ENCODE measurements at regions not wholly inside any gene's neighbourhood (a gene's known extent, or its start where the extent isn't known, plus 50 kb on each side); places are given as distances from the start of the nearest gene placed in this dataset.
A peak's percentile ranks its signal among the peaks of the same experiment; 100 is the strongest.
"Not testable (repeated sequence)": the region's sequence is repeated elsewhere in the genome, so short reads cannot be mapped to it uniquely, and the experiment has no call there.

- peaks cover 4% of the 10 kb centered on the region for H3K36me3 ChIP-seq (ENCODE audit: insufficient read depth, insufficient read length, low read length)
- no peak for TF ChIP-seq YY1 (IDR thresholded peaks at IDR 0.05; ENCODE audit: insufficient read depth, insufficient read length)
- TF ChIP-seq SUZ12 (IDR thresholded peaks at IDR 0.05; ENCODE audit: extremely low read depth, insufficient read depth, insufficient read length), result no peak
- TF ChIP-seq ZNF274 (IDR thresholded peaks at IDR 0.05; ENCODE audit: low read depth, low read length), result no peak
- H3K4me1 ChIP-seq (ENCODE audit: insufficient read depth, insufficient read length), result peaks cover 29% of the 10 kb centered on the region
- H3K9me3 ChIP-seq (ENCODE audit: insufficient read depth, low read length), result no peaks in the 10 kb centered on the region
- no peak overlapping the region for H3K4me3 ChIP-seq (ENCODE audit: insufficient read length, low read depth)
- H3K9ac ChIP-seq (ENCODE audit: insufficient read length, low read depth), result no peak overlapping the region
- no peaks in the 10 kb centered on the region for H3K27me3 ChIP-seq (ENCODE audit: insufficient read depth, insufficient read length)
- peak; percentile 52 for DNase-seq (ENCODE audit: low read depth, low spot score)
These were observed 50.4 kb downstream of the KATNIP start for GRCh38 chr16:27600381-27600780.

- Histone ChIP-seq H3K9ac (ENCODE audit: insufficient read length, low read depth) (no peak overlapping the region), H3K27me3 (ENCODE audit: insufficient read depth, insufficient read length) (no peaks in the 10 kb centered on the region), H3K36me3 (ENCODE audit: insufficient read depth, insufficient read length, low read length) (peaks cover 4% of the 10 kb centered on the region), H3K4me1 (ENCODE audit: insufficient read depth, insufficient read length) (peaks cover 27% of the 10 kb centered on the region), H3K4me3 (ENCODE audit: insufficient read length, low read depth) (no peak overlapping the region), H3K9me3 (ENCODE audit: insufficient read depth, low read length) (no peaks in the 10 kb centered on the region)
- no peak for TF ChIP-seq YY1 (IDR thresholded peaks at IDR 0.05; ENCODE audit: insufficient read depth, insufficient read length)
- TF ChIP-seq ZNF274 (IDR thresholded peaks at IDR 0.05; ENCODE audit: low read depth, low read length), result no peak
- DNase-seq (ENCODE audit: low read depth, low spot score), result no peak
These were observed 52.2 kb downstream of the KATNIP start for GRCh38 chr16:27602103-27602502.

GRCh38 chr16:27605500-27606106, 55.7 kb downstream of the KATNIP start:
- H3K27me3 ChIP-seq (ENCODE audit: insufficient read depth, insufficient read length); H3K9me3 ChIP-seq (ENCODE audit: insufficient read depth, low read length); H3K4me3 ChIP-seq (ENCODE audit: insufficient read length, low read depth); H3K4me1 ChIP-seq (ENCODE audit: insufficient read depth, insufficient read length); H3K9ac ChIP-seq (ENCODE audit: insufficient read length, low read depth); H3K36me3 ChIP-seq (ENCODE audit: insufficient read depth, insufficient read length, low read length): not testable (repeated sequence)
- DNase-seq (ENCODE audit: low read depth, low spot score), result peak; percentile 65

- TF ChIP-seq ZNF274 (IDR thresholded peaks at IDR 0.05; ENCODE audit: low read depth, low read length), result no peak
- no peak for TF ChIP-seq SUZ12 (IDR thresholded peaks at IDR 0.05; ENCODE audit: extremely low read depth, insufficient read depth, insufficient read length)
- TF ChIP-seq YY1 (IDR thresholded peaks at IDR 0.05; ENCODE audit: insufficient read depth, insufficient read length), result no peak
- H3K36me3 ChIP-seq (ENCODE audit: insufficient read depth, insufficient read length, low read length), result no peaks in the 10 kb centered on the region
These were observed 61.4 kb downstream of the KATNIP start for GRCh38 chr16:27611340-27611739.

GRCh38 chr16:27613238-27613791, 63.4 kb downstream of the KATNIP start:
- Histone ChIP-seq H3K4me1 (ENCODE audit: insufficient read depth, insufficient read length) (peaks cover 4% of the 10 kb centered on the region), H3K9me3 (ENCODE audit: insufficient read depth, low read length) (no peaks in the 10 kb centered on the region), H3K36me3 (ENCODE audit: insufficient read depth, insufficient read length, low read length) (no peaks in the 10 kb centered on the region), H3K27me3 (ENCODE audit: insufficient read depth, insufficient read length) (no peaks in the 10 kb centered on the region), H3K9ac (ENCODE audit: insufficient read length, low read depth) (no peak overlapping the region), H3K4me3 (ENCODE audit: insufficient read length, low read depth) (no peak overlapping the region)
- DNase-seq (ENCODE audit: low read depth, low spot score), result no peak
- no peak for TF ChIP-seq ZNF274 (IDR thresholded peaks at IDR 0.05; ENCODE audit: low read depth, low read length)
- TF ChIP-seq YY1 (IDR thresholded peaks at IDR 0.05; ENCODE audit: insufficient read depth, insufficient read length), result no peak
- TF ChIP-seq SUZ12 (IDR thresholded peaks at IDR 0.05; ENCODE audit: extremely low read depth, insufficient read depth, insufficient read length), result no peak

More at GRCh38 chr16:27611340-27611739, 61.4 kb downstream of the KATNIP start:
- Histone ChIP-seq H3K4me1 (ENCODE audit: insufficient read depth, insufficient read length) (no peaks in the 10 kb centered on the region), H3K27me3 (ENCODE audit: insufficient read depth, insufficient read length) (no peaks in the 10 kb centered on the region), H3K9me3 (ENCODE audit: insufficient read depth, low read length) (no peaks in the 10 kb centered on the region), H3K4me3 (ENCODE audit: insufficient read length, low read depth) (no peak overlapping the region), H3K9ac (ENCODE audit: insufficient read length, low read depth) (no peak overlapping the region)
- no peak for DNase-seq (ENCODE audit: low read depth, low spot score)

GRCh38 chr16:27617665-27618064, 67.7 kb downstream of the KATNIP start:
- no peak for TF ChIP-seq SUZ12 (IDR thresholded peaks at IDR 0.05; ENCODE audit: extremely low read depth, insufficient read depth, insufficient read length)
- TF ChIP-seq YY1 (IDR thresholded peaks at IDR 0.05; ENCODE audit: insufficient read depth, insufficient read length), result no peak
- no peak for TF ChIP-seq ZNF274 (IDR thresholded peaks at IDR 0.05; ENCODE audit: low read depth, low read length)
- Histone ChIP-seq H3K27me3 (ENCODE audit: insufficient read depth, insufficient read length) (no peaks in the 10 kb centered on the region), H3K4me3 (ENCODE audit: insufficient read length, low read depth) (no peak overlapping the region), H3K36me3 (ENCODE audit: insufficient read depth, insufficient read length, low read length) (peaks cover 8% of the 10 kb centered on the region), H3K9ac (ENCODE audit: insufficient read length, low read depth) (no peak overlapping the region), H3K9me3 (ENCODE audit: insufficient read depth, low read length) (no peaks in the 10 kb centered on the region), H3K4me1 (ENCODE audit: insufficient read depth, insufficient read length) (peaks cover 13% of the 10 kb centered on the region)
- DNase-seq (ENCODE audit: low read depth, low spot score), result no peak

- Histone ChIP-seq H3K27me3 (ENCODE audit: insufficient read depth, insufficient read length) (no peaks in the 10 kb centered on the region), H3K4me1 (ENCODE audit: insufficient read depth, insufficient read length) (peaks cover 13% of the 10 kb centered on the region), H3K9me3 (ENCODE audit: insufficient read depth, low read length) (no peaks in the 10 kb centered on the region), H3K9ac (ENCODE audit: insufficient read length, low read depth) (no peak overlapping the region), H3K4me3 (ENCODE audit: insufficient read length, low read depth) (no peak overlapping the region), H3K36me3 (ENCODE audit: insufficient read depth, insufficient read length, low read length) (peaks cover 11% of the 10 kb centered on the region)
- DNase-seq (ENCODE audit: low read depth, low spot score), result no peak
- TF ChIP-seq SUZ12 (IDR thresholded peaks at IDR 0.05; ENCODE audit: extremely low read depth, insufficient read depth, insufficient read length) (no peak), YY1 (IDR thresholded peaks at IDR 0.05; ENCODE audit: insufficient read depth, insufficient read length) (no peak), ZNF274 (IDR thresholded peaks at IDR 0.05; ENCODE audit: low read depth, low read length) (no peak)
These were observed 68.2 kb downstream of the KATNIP start for GRCh38 chr16:27618165-27618564.
